SK-N-SH treated with all-trans-retinoic acid at 6 μM for 48 hours (cell line): ENCODE measurements at regions not wholly inside any gene's neighbourhood (a gene's known extent, or its start where the extent isn't known, plus 50 kb on each side); places are given as distances from the start of the nearest gene placed in this dataset.

ENCODE experiments used
- ATAC-seq: fragments of 200-7000 bp; cut with Tn5 transposase; 3 replicates; pipeline ENCODE4 v1.9.1; 2020; ENCODE audit warnings: mild to moderate bottlenecking, moderate library complexity
- ARNTL ChIP-seq: fragments of 450-650 bp; formaldehyde crosslinking; IDR thresholded peaks from 2 replicates; pipeline ENCODE4 v1.5.0; 2020; ENCODE audit warnings: low read depth, mild to moderate bottlenecking, moderate library complexity, borderline replicate concordance
- BACH2 ChIP-seq: fragments of 250-450 bp; sonication (Bioruptor Pico); IDR thresholded peaks from 2 replicates; pipeline ENCODE4 v1.9.0; 2021; ENCODE audit warnings: mild to moderate bottlenecking, borderline replicate concordance
- CREB5 ChIP-seq: fragments of 250-450 bp; sonication (Bioruptor Pico); IDR thresholded peaks from 2 replicates; pipeline ENCODE4 v1.5.1; 2020; ENCODE audit warnings: low read depth, mild to moderate bottlenecking, moderate library complexity
- CSDC2 ChIP-seq: fragments of 250-450 bp; sonication (Bioruptor Pico); IDR thresholded peaks from 2 replicates; pipeline ENCODE4 v1.5.0; 2020; ENCODE audit warnings: mild to moderate bottlenecking, moderate library complexity
- CSRNP3 ChIP-seq: fragments of 250-450 bp; sonication (Bioruptor Pico); IDR thresholded peaks from 2 replicates; pipeline ENCODE4 v1.5.1; 2021; ENCODE audit warnings: mild to moderate bottlenecking, moderate library complexity
- ESRRG ChIP-seq: fragments of 250-450 bp; sonication (Bioruptor Pico); IDR thresholded peaks from 2 replicates; pipeline ENCODE4 v1.6.1; 2021; ENCODE audit warnings: mild to moderate bottlenecking
- GLIS3 ChIP-seq: fragments of 250-450 bp; sonication (Bioruptor Pico); IDR thresholded peaks from 2 replicates; pipeline ENCODE4 v1.5.0; 2020; ENCODE audit warnings: mild to moderate bottlenecking, moderate library complexity
- ISL1 ChIP-seq: fragments of 250-450 bp; sonication (Bioruptor Pico); IDR thresholded peaks from 2 replicates; pipeline ENCODE4 v2.1.2; 2022; ENCODE audit warnings: mild to moderate bottlenecking, moderate library complexity
- OSR1 ChIP-seq: fragments of 250-450 bp; sonication (Bioruptor Pico); IDR thresholded peaks from 2 replicates; pipeline ENCODE4 v1.8.0; 2022; ENCODE audit warnings: moderate library complexity, mild to moderate bottlenecking, inconsistent platforms
- PATZ1 ChIP-seq: fragments of 250-450 bp; sonication (Bioruptor Pico); IDR thresholded peaks from 2 replicates; pipeline ENCODE4 v1.8.0; 2020; ENCODE audit warnings: mild to moderate bottlenecking, moderate library complexity, borderline replicate concordance
- POU6F1 ChIP-seq: fragments of 250-450 bp; sonication (Bioruptor Pico); IDR thresholded peaks from 2 replicates; pipeline ENCODE4 v1.8.0; 2021; ENCODE audit warnings: low read depth, mild to moderate bottlenecking, moderate library complexity, borderline replicate concordance
- PPARA ChIP-seq: fragments of 250-450 bp; sonication (Bioruptor Pico); IDR thresholded peaks from 2 replicates; pipeline ENCODE4 v1.5.0; 2020; ENCODE audit warnings: mild to moderate bottlenecking, borderline replicate concordance
- RARB ChIP-seq: fragments of 250-450 bp; sonication (Bioruptor Pico); IDR thresholded peaks from 2 replicates; pipeline ENCODE4 v1.8.0; 2021; ENCODE audit warnings: mild to moderate bottlenecking, moderate library complexity
- SNAI2 ChIP-seq: fragments of 250-450 bp; sonication (Bioruptor Pico); IDR thresholded peaks from 2 replicates; pipeline ENCODE4 v1.5.0; 2020; ENCODE audit warnings: mild to moderate bottlenecking, moderate library complexity
- TCF4 ChIP-seq: fragments of 250-450 bp; sonication (Bioruptor Pico); IDR thresholded peaks from 2 replicates; pipeline ENCODE4 v1.8.0; 2021; ENCODE audit warnings: mild to moderate bottlenecking, moderate library complexity, borderline replicate concordance
- TOX ChIP-seq: fragments of 250-450 bp; sonication (Bioruptor Pico); IDR thresholded peaks from 2 replicates; pipeline ENCODE4 v1.8.0; 2021; ENCODE audit warnings: mild to moderate bottlenecking, moderate library complexity, borderline replicate concordance
- TSHZ2 ChIP-seq: fragments of 250-450 bp; sonication (Bioruptor Pico); IDR thresholded peaks from 2 replicates; pipeline ENCODE4 v1.5.0; 2020; ENCODE audit warnings: mild to moderate bottlenecking, moderate library complexity
- ZFP3 ChIP-seq: fragments of 250-450 bp; sonication (Bioruptor Pico); IDR thresholded peaks from 2 replicates; pipeline ENCODE4 v1.5.0; 2020; ENCODE audit warnings: mild to moderate bottlenecking, moderate library complexity
- ZFP30 ChIP-seq: fragments of 450-650 bp; formaldehyde crosslinking; IDR thresholded peaks from 2 replicates; pipeline ENCODE4 v1.5.0; 2022; ENCODE audit warnings: mild to moderate bottlenecking, moderate library complexity
- ZNF565 ChIP-seq: fragments of 450-650 bp; formaldehyde crosslinking; conservative IDR thresholded peaks from 2 replicates; pipeline ENCODE4 v1.5.0; 2020; ENCODE audit warnings: low read depth, mild to moderate bottlenecking, moderate library complexity
- ZNF70 ChIP-seq: fragments of 450-650 bp; formaldehyde crosslinking; IDR thresholded peaks from 2 replicates; pipeline ENCODE4 v1.5.0; 2020; ENCODE audit warnings: mild to moderate bottlenecking, moderate library complexity
- ZNF8 ChIP-seq: fragments of 450-650 bp; formaldehyde crosslinking; IDR thresholded peaks from 2 replicates; pipeline ENCODE4 v1.5.0; 2020; ENCODE audit warnings: mild to moderate bottlenecking, moderate library complexity

- TF ChIP-seq POU6F1 (CRISPR knock-in tag), result no peak
These were observed 481.1 kb upstream of the HS6ST1 start (continued) for GRCh38 chr2:128799730-128800129.

- no peak for ATAC-seq
- no peak for TF ChIP-seq GLIS3 (CRISPR knock-in tag)
- TF ChIP-seq TOX, result no peak
- no peak for TF ChIP-seq BACH2
- TF ChIP-seq ISL1 (CRISPR knock-in tag), result no peak
- no peak for TF ChIP-seq ZNF565 (CRISPR knock-in tag)
- no peak for TF ChIP-seq ZFP30
- TF ChIP-seq ESRRG (CRISPR knock-in tag), result no peak
- TF ChIP-seq ZFP3 (CRISPR knock-in tag), result no peak
- TF ChIP-seq CREB5, result no peak
- TF ChIP-seq POU6F1 (CRISPR knock-in tag), result no peak
- no peak for TF ChIP-seq RARB (CRISPR knock-in tag)
- no peak for TF ChIP-seq TCF4 (CRISPR knock-in tag)
- no peak for TF ChIP-seq ZNF8
- TF ChIP-seq CSDC2 (CRISPR knock-in tag), result no peak
- no peak for TF ChIP-seq PATZ1 (CRISPR knock-in tag)
- no peak for TF ChIP-seq CSRNP3 (CRISPR knock-in tag)
- TF ChIP-seq TSHZ2 (CRISPR knock-in tag), result no peak
- no peak for TF ChIP-seq ARNTL
- no peak for TF ChIP-seq ZNF70
These were observed 482.9 kb upstream of the HS6ST1 start for GRCh38 chr2:128801576-128801975.

GRCh38 chr2:128803222-128803621 is 484.6 kb upstream of the HS6ST1 start:
- no peak for TF ChIP-seq CSDC2 (CRISPR knock-in tag)
- TF ChIP-seq, all 23 proteins: peak for 0
- ATAC-seq, result no peak

- ATAC-seq, result no peak
- TF ChIP-seq BACH2 (no peak), PPARA (no peak), GLIS3 (CRISPR knock-in tag) (no peak), CSDC2 (CRISPR knock-in tag) (no peak), TCF4 (CRISPR knock-in tag) (no peak), OSR1 (no peak), POU6F1 (CRISPR knock-in tag) (no peak), ISL1 (CRISPR knock-in tag) (no peak), PATZ1 (CRISPR knock-in tag) (no peak), ZNF8 (no peak), SNAI2 (CRISPR knock-in tag) (no peak)
These were observed 486.6 kb upstream of the HS6ST1 start for GRCh38 chr2:128805237-128805636.
